HCT116 (cell line): ENCODE measurements at regions not wholly inside any gene's neighbourhood (a gene's known extent, or its start where the extent isn't known, plus 50 kb on each side); places are given as distances from the start of the nearest gene placed in this dataset.

Experiments
- ATAC-seq: fragments of 200-7000 bp; cut with Tn5 transposase; 2 replicates; pipeline ENCODE4 v1.9.1; 2020; ENCODE audit warnings: mild to moderate bottlenecking, moderate library complexity
- BruUV-seq: library from RNA; stranded (reverse); fragments of 400-500 nt; replicated peaks from 2 replicates; lab custom pipeline; 2021; lab: Mats Ljungman, UMichigan
- CTCF ChIA-PET: fragments of 300-600 bp; sonication (Branson Sonifier 250); formaldehyde crosslinking; loops from one replicate; lab custom pipeline; 2021; ENCODE audit warnings: antibody characterized with exemption; lab: Charles Lee
- POLR2A ChIA-PET: fragments of 300-600, 350-600 bp; sonication (Branson Sonifier 250); formaldehyde crosslinking; loops from one replicate; lab custom pipeline; 2021; ENCODE audit warnings: antibody characterized with exemption; lab: Charles Lee
- RAD21 ChIA-PET, 2 experiments: fragments of 300-600 bp; sonication (Branson Sonifier 250); formaldehyde crosslinking; loops; one replicate each; lab custom pipeline; 2023; ENCODE audit warnings: low total read pairs in 2 of 2; ENCODE audit not compliant: uncharacterized antibody in 2 of 2, unreplicated experiment in 2 of 2, low non-redundant PET in 1 of 2; lab: Charles Lee
- DNase-seq: peaks from one replicate; pipeline ENCODE4 v3.0.0-alpha.2; 2010; ENCODE audit warnings: low read depth, low spot score
- H2AFZ ChIP-seq: fragments of 200-600 bp; shearing (Covaris generic), sonication (generic); 2 replicates; pipeline ENCODE4 v1.6.1; 2017; ENCODE audit warnings: low read depth, mixed run types, mixed read lengths, antibody characterized with exemption, low read length; ENCODE audit not compliant: poor library complexity, severe bottlenecking
- H3K27ac ChIP-seq: 2 replicates; pipeline ENCODE4 v1.5.1; 2012; ENCODE audit warnings: low read depth, low read length
- H3K27me3 ChIP-seq: fragments of 200-600 bp; sonication (generic); 2 replicates; pipeline ENCODE4 v1.6.1; 2016; ENCODE audit warnings: mixed run types, low read length, mixed read lengths; ENCODE audit not compliant: insufficient read depth
- H3K36me3 ChIP-seq, 2 experiments: fragments of 200-500 bp in 1 of 2; fragments of 200-600 bp in 1 of 2; sonication (Bioruptor generic) in 1 of 2; sonication (generic) in 1 of 2; 2 replicates each; pipeline versions ENCODE4 v1.5.1 to v1.6.1; 2014 to 2016; ENCODE audit warnings: low read length in 2 of 2, inconsistent platforms in 1 of 2, mixed read lengths in 1 of 2, mixed run types in 1 of 2; ENCODE audit not compliant: insufficient read depth in 2 of 2, control insufficient read depth in 1 of 2
- H3K4me1 ChIP-seq, 2 experiments: fragments of 200-600 bp in 1 of 2; sonication (generic) in 1 of 2; 2 replicates each; pipeline versions ENCODE4 v1.5.1 to v1.6.1; 2012 to 2017; ENCODE audit warnings: low read length in 2 of 2, inconsistent platforms in 1 of 2, mild to moderate bottlenecking in 1 of 2, mixed read lengths in 1 of 2, mixed run types in 1 of 2, moderate library complexity in 1 of 2; ENCODE audit not compliant: insufficient read depth in 2 of 2, control insufficient read depth in 1 of 2
- H3K4me2 ChIP-seq: fragments of 200-600 bp; sonication (generic); 2 replicates; pipeline ENCODE4 v1.6.1; 2017; ENCODE audit warnings: mixed run types, low read length, mixed read lengths
- H3K4me3 ChIP-seq, 2 experiments: fragments of 200-600 bp in 1 of 2; sonication (generic) in 1 of 2; replicated peaks in 1 of 2; 2 replicates each; pipeline ENCODE4 v1.5.1; 2011 to 2016; ENCODE audit warnings: low read length in 2 of 2, control low read depth in 1 of 2, low read depth in 1 of 2, mild to moderate bottlenecking in 1 of 2, mixed read lengths in 1 of 2, mixed run types in 1 of 2
- H3K79me2 ChIP-seq: fragments of 200-600 bp; sonication (generic); 2 replicates; pipeline ENCODE4 v1.6.1; 2017; ENCODE audit warnings: mild to moderate bottlenecking, mixed run types, low read length, moderate library complexity, mixed read lengths; ENCODE audit not compliant: insufficient read depth
- H3K9ac ChIP-seq: fragments of 200-600 bp; sonication (generic); 2 replicates; pipeline ENCODE4 v1.6.1; 2016; ENCODE audit warnings: low read length, mixed read lengths
- H3K9me2 ChIP-seq: fragments of 200-600 bp; sonication (generic), shearing (Covaris generic); 2 replicates; pipeline ENCODE4 v1.6.1; 2017; ENCODE audit warnings: mixed run types, mild to moderate bottlenecking, moderate library complexity; ENCODE audit not compliant: insufficient read depth
- H3K9me3 ChIP-seq, 2 experiments: fragments of 200-500 bp in 1 of 2; fragments of 200-600 bp in 1 of 2; sonication (Bioruptor generic) in 1 of 2; sonication (generic) in 1 of 2; 2 replicates each; pipeline ENCODE4 v1.6.1; 2014 to 2017; ENCODE audit warnings: low read length in 2 of 2, mixed read lengths in 2 of 2, inconsistent platforms in 1 of 2, low read depth in 1 of 2, mild to moderate bottlenecking in 1 of 2, mixed run types in 1 of 2, moderate library complexity in 1 of 2; ENCODE audit not compliant: control insufficient read depth in 1 of 2, insufficient read depth in 1 of 2
- H4K20me1 ChIP-seq: fragments of 200-600 bp; sonication (generic), shearing (Covaris generic); 2 replicates; pipeline ENCODE4 v1.6.1; 2017; ENCODE audit warnings: mixed run types, mild to moderate bottlenecking, moderate library complexity; ENCODE audit not compliant: insufficient read depth
- CBX3 ChIP-seq: IDR thresholded peaks from 2 replicates; pipeline ENCODE4 v1.6.1; 2012; ENCODE audit warnings: low read depth
- CEBPB ChIP-seq: IDR thresholded peaks from 2 replicates; pipeline ENCODE4 v1.6.1; 2012; ENCODE audit warnings: low read depth
- EGR1 ChIP-seq: IDR thresholded peaks from 2 replicates; pipeline ENCODE4 v1.6.1; 2012; ENCODE audit warnings: low read depth
- FOSL1 ChIP-seq: IDR thresholded peaks from 2 replicates; pipeline ENCODE4 v1.6.1; 2012; ENCODE audit warnings: low read depth
- JUND ChIP-seq: IDR thresholded peaks from 2 replicates; pipeline ENCODE4 v1.6.1; 2012
- POLR2AphosphoS5 ChIP-seq: IDR thresholded peaks from 2 replicates; pipeline ENCODE4 v1.6.1; 2011; ENCODE audit warnings: mild to moderate bottlenecking, low read depth, low read length, moderate library complexity
- RAD21 ChIP-seq: IDR thresholded peaks from 2 replicates; pipeline ENCODE4 v1.6.1; 2012; ENCODE audit warnings: low read depth, mild to moderate bottlenecking
- SIN3A ChIP-seq: IDR thresholded peaks from 2 replicates; pipeline ENCODE4 v1.6.1; 2012; ENCODE audit warnings: low read depth
- SRF ChIP-seq: IDR thresholded peaks from 2 replicates; pipeline ENCODE4 v1.6.1; 2012; ENCODE audit warnings: low read depth
- TCF7L2 ChIP-seq: IDR thresholded peaks from 2 replicates; pipeline ENCODE4 v1.7.0; 2011; ENCODE audit warnings: borderline replicate concordance, inconsistent platforms; ENCODE audit not compliant: insufficient read depth, insufficient read length; ENCODE audit errors: extremely low read depth
- YY1 ChIP-seq: IDR thresholded peaks from 2 replicates; pipeline ENCODE4 v1.6.1; 2011; ENCODE audit warnings: low read length, low read depth, moderate library complexity, mild to moderate bottlenecking; ENCODE audit not compliant: insufficient replicate concordance; ENCODE audit errors: extremely low read depth
- ZNF274 ChIP-seq: fragments of 200-500 bp; sonication (Bioruptor generic); IDR thresholded peaks from 2 replicates; pipeline ENCODE4 v1.6.1; 2014; ENCODE audit warnings: mild to moderate bottlenecking, low read depth, low read length, inconsistent platforms
- intact Hi-C: fragments of 100-400 bp; cut with micrococcal nuclease; formaldehyde crosslinking; loops from 2 replicates; pipeline ENCODE4 v1.10.0; 2022
- TF ChIP-seq, protein P1 (sequence below), 3 experiments: fragments of 200-600 bp in 1 of 3; sonication (generic) in 1 of 3; IDR thresholded peaks in 2 of 3; conservative IDR thresholded peaks in 1 of 3; 2 replicates each; pipeline ENCODE4 v1.5.1; 2012 to 2017; ENCODE audit warnings: low read depth in 2 of 3, low read length in 2 of 3, antibody characterized with exemption in 1 of 3, borderline replicate concordance in 1 of 3, control low read depth in 1 of 3, mild to moderate bottlenecking in 1 of 3, mixed read lengths in 1 of 3, mixed run types in 1 of 3, moderate library complexity in 1 of 3; ENCODE audit not compliant: insufficient read depth in 1 of 3
- TF ChIP-seq, protein P2 (sequence below): IDR thresholded peaks from 2 replicates; pipeline ENCODE4 v1.6.1; 2012
- TF ChIP-seq, protein P3 (sequence below): IDR thresholded peaks from 2 replicates; pipeline ENCODE4 v1.6.1; 2012; ENCODE audit warnings: low read depth

DNA sequence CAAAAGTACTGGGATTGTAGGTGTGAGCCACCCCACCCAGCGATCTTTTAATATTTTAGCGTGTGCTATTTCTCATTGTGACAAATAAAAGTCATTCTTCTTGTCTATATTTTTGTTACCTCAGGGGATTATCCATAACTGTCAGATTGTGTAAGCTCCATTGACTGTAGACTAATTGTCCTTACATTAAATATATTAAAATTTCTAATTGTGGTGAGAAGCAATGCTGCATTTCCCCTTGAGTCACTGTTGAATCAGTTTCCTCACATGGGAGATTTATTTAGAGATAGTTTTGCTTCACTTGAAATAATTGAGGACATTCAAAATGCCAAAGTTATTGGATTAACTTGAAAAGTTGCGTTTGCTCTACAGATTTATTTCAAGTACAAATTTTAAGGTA, 782.4 kb upstream of the WWC1 start:
- H3K36me3 ChIP-seq = no peaks in the 10 kb centered on the region
- BruUV-seq = no TSS peak
- H3K4me2 ChIP-seq = no peak overlapping the region
- RAD21 ChIA-PET = no interaction called here
- no peak overlapping the region for H3K4me3 ChIP-seq
- no peak overlapping the region for H3K9ac ChIP-seq
- H2AFZ ChIP-seq = no peak overlapping the region
- intact Hi-C loops = no loop called here
- no peaks in the 10 kb centered on the region for H3K79me2 ChIP-seq
- H3K27ac ChIP-seq = no peak overlapping the region
- POLR2A ChIA-PET = no interaction called here
- no peaks in the 10 kb centered on the region for H3K27me3 ChIP-seq
- no peaks in the 10 kb centered on the region for H3K9me2 ChIP-seq
- no peak for TF ChIP-seq ZNF274
- TF ChIP-seq RAD21 = no peak
- H3K4me1 ChIP-seq = no peaks in the 10 kb centered on the region
- CTCF ChIA-PET = no interaction called here
- H4K20me1 ChIP-seq = no peaks in the 10 kb centered on the region
- H3K9me3 ChIP-seq = no peaks in the 10 kb centered on the region
- DNase-seq (no peak), ATAC-seq (no peak)

DNA sequence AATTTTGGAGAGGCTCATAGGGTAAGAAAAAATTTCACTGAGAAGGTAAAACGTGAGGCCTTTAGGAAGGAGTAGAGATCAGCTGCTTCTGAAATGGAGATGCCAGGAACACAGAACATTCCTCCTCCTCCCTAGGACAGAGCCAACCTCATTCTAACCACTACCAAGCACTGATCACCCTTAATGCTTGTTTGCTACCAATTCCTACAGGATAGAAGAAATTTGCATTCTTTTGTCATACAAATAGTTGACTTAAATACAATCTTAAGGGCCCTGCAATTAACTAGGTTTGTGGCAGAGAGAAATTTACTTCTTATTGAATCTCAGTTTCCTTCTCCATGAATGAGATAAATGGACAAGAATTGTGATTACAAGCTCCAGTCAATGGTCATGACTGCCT, 780.2 kb upstream of the WWC1 start:
- Histone ChIP-seq H3K4me1 (no peaks in the 10 kb centered on the region), H3K4me3 (no peak overlapping the region), H3K27me3 (no peaks in the 10 kb centered on the region), H3K79me2 (no peaks in the 10 kb centered on the region), H3K9ac (no peak overlapping the region), H3K4me2 (no peak overlapping the region), H3K9me3 (no peaks in the 10 kb centered on the region), H3K27ac (no peak overlapping the region), H3K36me3 (no peaks in the 10 kb centered on the region), H2AFZ (no peak overlapping the region), H4K20me1 (no peaks in the 10 kb centered on the region), H3K9me2 (no peaks in the 10 kb centered on the region)
- no TSS peak for BruUV-seq
- ChIA-PET RAD21 (no interaction called here), POLR2A (no interaction called here), CTCF (no interaction called here)
- no peak for DNase-seq
- TF ChIP-seq SIN3A (no peak), CBX3 (no peak), CEBPB (no peak), JUND (no peak), EGR1 (no peak), RAD21 (no peak), FOSL1 (no peak), POLR2AphosphoS5 (no peak), TCF7L2 (no peak), SRF (no peak), YY1 (no peak)
- TF ChIP-seq, protein P1, sequence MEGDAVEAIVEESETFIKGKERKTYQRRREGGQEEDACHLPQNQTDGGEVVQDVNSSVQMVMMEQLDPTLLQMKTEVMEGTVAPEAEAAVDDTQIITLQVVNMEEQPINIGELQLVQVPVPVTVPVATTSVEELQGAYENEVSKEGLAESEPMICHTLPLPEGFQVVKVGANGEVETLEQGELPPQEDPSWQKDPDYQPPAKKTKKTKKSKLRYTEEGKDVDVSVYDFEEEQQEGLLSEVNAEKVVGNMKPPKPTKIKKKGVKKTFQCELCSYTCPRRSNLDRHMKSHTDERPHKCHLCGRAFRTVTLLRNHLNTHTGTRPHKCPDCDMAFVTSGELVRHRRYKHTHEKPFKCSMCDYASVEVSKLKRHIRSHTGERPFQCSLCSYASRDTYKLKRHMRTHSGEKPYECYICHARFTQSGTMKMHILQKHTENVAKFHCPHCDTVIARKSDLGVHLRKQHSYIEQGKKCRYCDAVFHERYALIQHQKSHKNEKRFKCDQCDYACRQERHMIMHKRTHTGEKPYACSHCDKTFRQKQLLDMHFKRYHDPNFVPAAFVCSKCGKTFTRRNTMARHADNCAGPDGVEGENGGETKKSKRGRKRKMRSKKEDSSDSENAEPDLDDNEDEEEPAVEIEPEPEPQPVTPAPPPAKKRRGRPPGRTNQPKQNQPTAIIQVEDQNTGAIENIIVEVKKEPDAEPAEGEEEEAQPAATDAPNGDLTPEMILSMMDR (IDR thresholded peaks at IDR 0.05 in 2 of 3, conservative IDR thresholded peaks at IDR 0.05 in 1 of 3; ENCODE audit: borderline replicate concordance in 1 of 3, insufficient read depth in 1 of 3, low read depth in 2 of 3, low read length in 2 of 3) = no peak
- TF ChIP-seq, protein P2, sequence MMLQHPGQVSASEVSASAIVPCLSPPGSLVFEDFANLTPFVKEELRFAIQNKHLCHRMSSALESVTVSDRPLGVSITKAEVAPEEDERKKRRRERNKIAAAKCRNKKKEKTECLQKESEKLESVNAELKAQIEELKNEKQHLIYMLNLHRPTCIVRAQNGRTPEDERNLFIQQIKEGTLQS = no peak
- TF ChIP-seq, protein P3, sequence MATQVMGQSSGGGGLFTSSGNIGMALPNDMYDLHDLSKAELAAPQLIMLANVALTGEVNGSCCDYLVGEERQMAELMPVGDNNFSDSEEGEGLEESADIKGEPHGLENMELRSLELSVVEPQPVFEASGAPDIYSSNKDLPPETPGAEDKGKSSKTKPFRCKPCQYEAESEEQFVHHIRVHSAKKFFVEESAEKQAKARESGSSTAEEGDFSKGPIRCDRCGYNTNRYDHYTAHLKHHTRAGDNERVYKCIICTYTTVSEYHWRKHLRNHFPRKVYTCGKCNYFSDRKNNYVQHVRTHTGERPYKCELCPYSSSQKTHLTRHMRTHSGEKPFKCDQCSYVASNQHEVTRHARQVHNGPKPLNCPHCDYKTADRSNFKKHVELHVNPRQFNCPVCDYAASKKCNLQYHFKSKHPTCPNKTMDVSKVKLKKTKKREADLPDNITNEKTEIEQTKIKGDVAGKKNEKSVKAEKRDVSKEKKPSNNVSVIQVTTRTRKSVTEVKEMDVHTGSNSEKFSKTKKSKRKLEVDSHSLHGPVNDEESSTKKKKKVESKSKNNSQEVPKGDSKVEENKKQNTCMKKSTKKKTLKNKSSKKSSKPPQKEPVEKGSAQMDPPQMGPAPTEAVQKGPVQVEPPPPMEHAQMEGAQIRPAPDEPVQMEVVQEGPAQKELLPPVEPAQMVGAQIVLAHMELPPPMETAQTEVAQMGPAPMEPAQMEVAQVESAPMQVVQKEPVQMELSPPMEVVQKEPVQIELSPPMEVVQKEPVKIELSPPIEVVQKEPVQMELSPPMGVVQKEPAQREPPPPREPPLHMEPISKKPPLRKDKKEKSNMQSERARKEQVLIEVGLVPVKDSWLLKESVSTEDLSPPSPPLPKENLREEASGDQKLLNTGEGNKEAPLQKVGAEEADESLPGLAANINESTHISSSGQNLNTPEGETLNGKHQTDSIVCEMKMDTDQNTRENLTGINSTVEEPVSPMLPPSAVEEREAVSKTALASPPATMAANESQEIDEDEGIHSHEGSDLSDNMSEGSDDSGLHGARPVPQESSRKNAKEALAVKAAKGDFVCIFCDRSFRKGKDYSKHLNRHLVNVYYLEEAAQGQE = no peak
- no peak for ATAC-seq
- intact Hi-C loops = no loop called here
